ENCODE measurements at regions not wholly inside any gene's neighbourhood (a gene's known extent, or its start where the extent isn't known, plus 50 kb on each side); places are given as distances from the start of the nearest gene placed in this dataset.
A peak's percentile ranks its signal among the peaks of the same experiment; 100 is the strongest.
"Not testable (repeated sequence)": the region's sequence is repeated elsewhere in the genome, so short reads cannot be mapped to it uniquely, and the experiment has no call there.

DNA sequence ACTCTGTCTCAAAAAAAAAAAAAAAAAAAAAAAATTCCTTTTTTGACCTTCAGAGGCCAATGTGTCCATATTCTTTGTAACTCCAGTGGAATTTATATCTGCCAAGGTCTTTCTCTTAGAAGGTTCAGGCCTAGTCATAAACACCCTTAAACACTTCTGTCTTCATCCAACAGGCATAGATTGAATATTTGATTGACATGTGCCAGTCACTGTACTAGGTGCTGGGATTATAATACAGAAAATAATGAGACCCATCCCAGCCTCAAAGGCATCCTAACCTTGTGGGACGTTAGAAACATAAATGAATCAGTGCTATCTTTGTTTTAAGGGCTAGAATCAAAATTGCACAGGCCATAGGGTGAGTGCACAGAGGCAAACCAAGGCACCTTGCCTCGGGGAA lies 62.9 kb upstream of the SERBP1 start:
- H3K4me1 Mint-ChIP-seq, result peaks cover 5% of the 10 kb centered on the region
- TF ChIP-seq, protein P1, sequence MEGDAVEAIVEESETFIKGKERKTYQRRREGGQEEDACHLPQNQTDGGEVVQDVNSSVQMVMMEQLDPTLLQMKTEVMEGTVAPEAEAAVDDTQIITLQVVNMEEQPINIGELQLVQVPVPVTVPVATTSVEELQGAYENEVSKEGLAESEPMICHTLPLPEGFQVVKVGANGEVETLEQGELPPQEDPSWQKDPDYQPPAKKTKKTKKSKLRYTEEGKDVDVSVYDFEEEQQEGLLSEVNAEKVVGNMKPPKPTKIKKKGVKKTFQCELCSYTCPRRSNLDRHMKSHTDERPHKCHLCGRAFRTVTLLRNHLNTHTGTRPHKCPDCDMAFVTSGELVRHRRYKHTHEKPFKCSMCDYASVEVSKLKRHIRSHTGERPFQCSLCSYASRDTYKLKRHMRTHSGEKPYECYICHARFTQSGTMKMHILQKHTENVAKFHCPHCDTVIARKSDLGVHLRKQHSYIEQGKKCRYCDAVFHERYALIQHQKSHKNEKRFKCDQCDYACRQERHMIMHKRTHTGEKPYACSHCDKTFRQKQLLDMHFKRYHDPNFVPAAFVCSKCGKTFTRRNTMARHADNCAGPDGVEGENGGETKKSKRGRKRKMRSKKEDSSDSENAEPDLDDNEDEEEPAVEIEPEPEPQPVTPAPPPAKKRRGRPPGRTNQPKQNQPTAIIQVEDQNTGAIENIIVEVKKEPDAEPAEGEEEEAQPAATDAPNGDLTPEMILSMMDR (IDR thresholded peaks at IDR 0.05; ENCODE audit: unreplicated experiment in 3 of 3), result no peak
- H3K4me3 Mint-ChIP-seq, result no peak overlapping the region
- no peak overlapping the region for H3K27ac Mint-ChIP-seq
- H3K9me3 Mint-ChIP-seq, result no peaks in the 10 kb centered on the region
- H3K36me3 Mint-ChIP-seq (ENCODE audit: low read depth), result no peaks in the 10 kb centered on the region
- peaks cover 4% of the 10 kb centered on the region for H3K27me3 Mint-ChIP-seq (ENCODE audit: low read depth)

DNA sequence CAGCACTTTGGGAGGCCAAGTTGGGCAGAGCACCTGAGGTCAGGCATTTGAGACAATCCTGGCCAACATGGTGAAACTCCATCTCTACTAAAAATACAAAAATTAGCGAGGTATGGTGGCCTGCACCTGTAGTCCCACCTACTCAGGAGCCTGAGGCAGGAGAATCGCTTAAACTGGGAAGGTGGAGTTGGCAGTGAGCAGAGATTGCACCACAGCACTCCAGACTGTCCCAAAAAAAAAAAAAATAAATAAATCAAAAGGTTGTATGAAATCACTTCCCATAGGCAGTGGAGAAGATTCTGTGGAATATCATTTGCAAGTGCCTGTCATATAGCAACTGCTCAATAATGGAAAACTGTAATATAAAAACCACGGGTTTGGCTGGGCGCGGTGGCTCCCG lies 65.1 kb upstream of the SERBP1 start:
- Mint-ChIP-seq H3K9me3 (no peaks in the 10 kb centered on the region), H3K4me1 (peaks cover 6% of the 10 kb centered on the region), H3K27me3 (ENCODE audit: low read depth) (peaks cover 5% of the 10 kb centered on the region), H3K36me3 (ENCODE audit: low read depth) (no peaks in the 10 kb centered on the region), H3K27ac (no peak overlapping the region), H3K4me3 (no peak overlapping the region)
- TF ChIP-seq, protein P1 (IDR thresholded peaks at IDR 0.05; ENCODE audit: unreplicated experiment in 3 of 3), result no peak

DNA sequence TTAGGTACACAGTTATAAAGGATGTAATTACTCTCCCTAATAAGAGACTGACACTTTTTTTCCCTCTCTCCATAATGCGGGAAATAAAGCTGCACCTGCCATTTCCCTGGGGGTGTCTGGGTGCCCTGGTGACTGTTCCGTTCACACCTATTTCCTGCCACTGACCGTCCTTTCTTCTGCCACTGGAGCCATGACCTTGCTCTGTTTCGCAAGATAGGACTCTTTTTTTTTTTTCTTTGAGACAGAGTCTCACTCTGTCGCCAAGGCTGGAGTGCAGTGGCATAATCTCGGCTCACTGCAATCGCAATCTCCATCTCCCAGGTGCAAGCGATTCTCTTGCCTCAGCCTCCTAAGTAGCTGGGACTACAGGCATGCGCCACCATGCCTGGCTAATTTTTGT lies 66.1 kb upstream of the SERBP1 start:
- Mint-ChIP-seq H3K27me3 (ENCODE audit: low read depth) (peaks cover 8% of the 10 kb centered on the region), H3K4me1 (peaks cover 10% of the 10 kb centered on the region), H3K36me3 (ENCODE audit: low read depth) (no peaks in the 10 kb centered on the region), H3K9me3 (no peaks in the 10 kb centered on the region), H3K4me3 (no peak overlapping the region), H3K27ac (no peak overlapping the region)
- TF ChIP-seq, protein P1 (IDR thresholded peaks at IDR 0.05; ENCODE audit: unreplicated experiment in 3 of 3), result no peak

DNA sequence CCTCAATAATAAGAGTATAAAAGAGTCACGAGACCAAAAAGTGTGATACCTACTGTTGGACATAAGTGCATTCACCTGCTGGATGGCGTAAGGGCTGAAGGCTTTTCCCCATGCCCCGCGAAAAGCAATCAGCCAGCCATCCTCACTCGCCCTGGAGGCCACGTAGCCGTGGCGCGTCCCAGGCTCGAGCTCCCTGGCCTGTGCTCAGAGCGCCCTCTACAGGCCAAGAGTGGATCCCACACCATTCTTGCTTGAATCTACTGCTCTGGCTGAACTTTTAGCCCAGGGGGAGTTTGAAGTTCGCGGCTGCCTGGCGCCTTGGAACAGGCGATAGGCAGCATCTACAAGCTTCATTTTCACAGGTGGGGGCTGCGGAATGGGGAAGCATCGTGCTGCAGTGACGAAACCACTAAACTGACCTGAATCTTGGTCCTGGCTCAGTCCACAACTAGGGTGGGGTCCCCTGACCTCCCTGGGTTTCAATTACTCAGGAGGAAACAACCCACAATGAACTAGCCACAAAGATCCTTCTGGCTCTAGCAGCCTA lies 70.3 kb upstream of the SERBP1 start:
- H3K9me3 Mint-ChIP-seq, result no peaks in the 10 kb centered on the region
- H3K4me1 Mint-ChIP-seq, result peaks cover 10% of the 10 kb centered on the region
- H3K27me3 Mint-ChIP-seq (ENCODE audit: low read depth), result peaks cover 12% of the 10 kb centered on the region
- H3K4me3 Mint-ChIP-seq, result peak overlapping the region in 2 of 3 experiments; percentile 15 to 40
- no peaks in the 10 kb centered on the region for H3K36me3 Mint-ChIP-seq (ENCODE audit: low read depth)
- H3K27ac Mint-ChIP-seq, result peak overlapping the region in 1 of 3 experiments; percentile 25
- TF ChIP-seq, protein P1 (IDR thresholded peaks at IDR 0.05; ENCODE audit: unreplicated experiment in 3 of 3), result peak; percentile 98

DNA sequence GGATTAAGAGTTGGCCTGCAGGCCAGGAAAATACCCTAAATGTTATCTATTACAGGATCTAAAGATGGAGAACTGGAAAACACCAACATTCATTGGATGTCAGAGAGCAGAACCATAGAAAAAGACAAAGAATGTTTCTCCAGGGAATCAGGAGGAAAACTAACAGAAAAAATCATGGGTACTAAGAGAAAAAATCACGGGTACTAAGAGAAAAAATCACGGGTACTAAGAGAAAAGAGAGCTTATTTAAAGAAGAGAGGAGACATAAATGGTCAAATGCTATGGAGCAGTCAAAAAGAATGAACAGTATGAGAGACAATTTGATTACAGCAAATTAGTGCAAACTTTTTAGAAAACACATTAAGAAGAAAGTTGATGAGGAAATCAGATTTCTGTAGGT lies 73.8 kb upstream of the SERBP1 start:
- no peak overlapping the region for H3K4me3 Mint-ChIP-seq
- H3K9me3 Mint-ChIP-seq, result no peaks in the 10 kb centered on the region
- peaks cover 12% of the 10 kb centered on the region for H3K27me3 Mint-ChIP-seq (ENCODE audit: low read depth)
- TF ChIP-seq, protein P1 (IDR thresholded peaks at IDR 0.05; ENCODE audit: unreplicated experiment in 3 of 3), result no peak
- H3K27ac Mint-ChIP-seq, result no peak overlapping the region
- H3K4me1 Mint-ChIP-seq, result peaks cover 10% of the 10 kb centered on the region
- H3K36me3 Mint-ChIP-seq (ENCODE audit: low read depth), result no peaks in the 10 kb centered on the region

DNA sequence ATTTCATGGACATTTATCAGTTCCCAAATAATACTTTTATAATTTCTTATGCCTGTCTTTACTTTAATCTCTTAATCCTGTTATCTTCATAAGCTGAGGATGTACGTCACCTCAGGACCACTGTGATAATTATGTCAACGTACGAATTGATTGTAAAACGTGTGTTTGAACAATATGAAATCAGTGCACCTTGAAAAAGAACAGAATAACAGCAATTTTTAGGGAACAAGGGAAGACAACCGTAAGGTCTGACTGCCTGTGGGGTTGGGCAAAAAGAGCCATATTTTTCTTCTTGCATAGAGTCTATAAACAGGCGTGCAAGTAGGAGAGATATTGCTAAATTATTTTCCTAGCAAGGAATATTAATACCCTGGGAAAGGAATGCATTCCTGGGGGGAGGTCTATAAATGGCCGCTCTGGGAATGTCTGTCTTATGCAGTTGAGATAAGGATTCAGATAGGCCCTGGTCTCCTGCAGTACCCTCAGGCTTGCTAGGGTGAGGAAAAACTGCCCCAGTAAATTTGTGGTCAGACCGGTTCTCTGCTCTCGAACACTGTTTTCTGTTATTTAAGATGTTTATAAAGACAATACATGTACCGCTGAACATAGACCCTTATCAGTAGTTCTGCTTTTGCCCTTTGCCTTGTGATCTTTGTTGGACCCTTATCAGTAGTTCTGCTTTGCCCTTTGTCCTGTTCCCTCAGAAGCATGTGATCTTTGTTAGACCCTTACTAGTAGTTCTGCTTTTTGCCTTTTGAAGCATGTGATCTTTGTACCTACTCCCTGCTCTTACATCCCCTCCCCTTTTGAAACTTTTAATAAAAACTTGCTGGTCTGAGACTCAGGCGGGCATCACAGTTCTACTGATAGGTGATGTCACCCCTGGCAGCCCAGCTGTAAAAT lies 83.4 kb upstream of the SERBP1 start:
- H3K27ac Mint-ChIP-seq; H3K4me1 Mint-ChIP-seq; H3K36me3 Mint-ChIP-seq (ENCODE audit: low read depth); H3K27me3 Mint-ChIP-seq (ENCODE audit: low read depth); H3K4me3 Mint-ChIP-seq: not testable (repeated sequence)
- peaks cover 18% of the 10 kb centered on the region for H3K9me3 Mint-ChIP-seq
